ENCODE measurements at regions not wholly inside any gene's neighbourhood (a gene's known extent, or its start where the extent isn't known, plus 50 kb on each side); places are given as distances from the start of the nearest gene placed in this dataset.
"Not testable (repeated sequence)": the region's sequence is repeated elsewhere in the genome, so short reads cannot be mapped to it uniquely, and the experiment has no call there.

- ATAC-seq (ENCODE audit: poor library complexity) (no peak), DNase-seq (no peak)
- intact Hi-C loops (cut with DNase I): no loop called here
Observed at GRCh38 chr6:14396392-14396791, 278.8 kb downstream of the CD83 start.

- ATAC-seq (ENCODE audit: poor library complexity) (no peak), DNase-seq (no peak)
- intact Hi-C loops (cut with DNase I): no loop called here
Observed at GRCh38 chr6:14396826-14397517, 279.4 kb downstream of the CD83 start.

- intact Hi-C loops (cut with DNase I): no loop called here
- DNase-seq: no peak
- no peak for ATAC-seq (ENCODE audit: poor library complexity)
Observed at GRCh38 chr6:14397518-14397901, 279.9 kb downstream of the CD83 start.

DNA sequence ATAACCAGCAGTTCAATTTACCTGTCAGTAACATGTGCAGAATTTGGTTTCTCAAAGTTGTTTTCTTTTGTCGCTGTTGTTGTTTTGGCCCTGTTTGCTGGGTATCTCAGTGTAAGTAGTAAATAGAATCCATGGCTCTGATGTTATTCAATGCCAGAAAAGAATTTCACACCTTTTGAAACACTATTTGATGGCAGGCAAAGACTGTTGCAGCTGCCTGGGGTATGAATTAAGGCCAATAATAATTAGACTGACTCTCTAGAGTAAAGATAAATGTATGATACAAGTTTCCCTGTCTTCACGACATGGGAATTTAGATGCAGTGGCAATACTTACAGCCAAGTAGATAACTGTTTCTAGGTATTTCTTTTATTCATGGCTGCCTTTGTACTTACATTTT lies 281.4 kb downstream of the CD83 start:
- intact Hi-C loops (cut with DNase I): no loop called here
- DNase-seq (no peak), ATAC-seq (ENCODE audit: poor library complexity) (no peak)

DNA sequence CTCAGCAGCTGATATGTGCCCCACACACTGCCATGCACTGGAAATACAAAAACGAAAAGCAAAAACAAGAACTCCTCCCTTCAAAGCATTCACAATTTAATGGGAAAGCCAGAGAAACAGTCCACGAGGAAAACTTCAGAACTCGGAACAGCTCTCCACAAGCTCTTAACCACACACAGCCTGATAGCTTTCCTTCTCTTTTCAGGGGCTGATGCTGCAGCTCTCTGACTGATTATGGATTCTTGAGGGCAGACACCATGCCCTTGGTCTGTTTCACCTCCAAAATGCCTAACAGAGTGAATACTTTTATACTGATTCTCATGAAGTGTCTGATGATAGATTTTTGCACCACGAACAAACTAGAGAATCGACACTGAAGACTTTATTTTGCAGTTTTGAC lies 282.1 kb downstream of the CD83 start:
- ATAC-seq (ENCODE audit: poor library complexity): no peak
- intact Hi-C loops (cut with DNase I): no loop called here
- DNase-seq: no peak

- no peak for DNase-seq
- intact Hi-C loops (cut with DNase I): no loop called here
Observed at GRCh38 chr6:14401246-14401645, 283.7 kb downstream of the CD83 start.

GRCh38 chr6:14406614-14407331 lies 289.2 kb downstream of the CD83 start:
- DNase-seq: no peak
- ATAC-seq (ENCODE audit: poor library complexity): peak; percentile 82
- intact Hi-C loops (cut with DNase I): no loop called here

More at GRCh38 chr6:14401246-14401645, 283.7 kb downstream of the CD83 start:
- peak; percentile 89 for ATAC-seq (ENCODE audit: poor library complexity)

GRCh38 chr6:14408446-14408845 lies 290.9 kb downstream of the CD83 start:
- DNase-seq (no peak), ATAC-seq (ENCODE audit: poor library complexity) (no peak)
- intact Hi-C loops (cut with DNase I): no loop called here

DNA sequence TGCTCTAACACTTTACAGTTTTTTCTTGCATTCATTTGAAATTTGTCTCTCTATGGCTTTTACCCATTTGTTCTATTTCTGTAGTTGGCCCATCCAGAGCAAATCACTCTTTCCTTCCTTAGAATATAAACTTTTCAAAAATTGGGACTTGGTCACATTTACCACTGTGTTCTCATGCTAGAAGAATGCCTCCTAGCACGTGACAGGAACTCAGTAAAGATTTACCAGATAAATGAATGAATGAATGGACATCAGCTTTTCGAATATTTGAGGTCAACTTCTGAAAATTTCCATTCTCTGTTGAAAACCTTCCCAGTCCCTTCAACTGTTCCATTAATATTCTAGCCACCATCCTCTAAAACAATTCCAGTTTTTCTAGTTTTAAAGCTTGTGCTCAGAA lies 294.5 kb downstream of the CD83 start:
- ATAC-seq (ENCODE audit: poor library complexity) (no peak), DNase-seq (no peak)
- intact Hi-C loops (cut with DNase I): no loop called here

DNA sequence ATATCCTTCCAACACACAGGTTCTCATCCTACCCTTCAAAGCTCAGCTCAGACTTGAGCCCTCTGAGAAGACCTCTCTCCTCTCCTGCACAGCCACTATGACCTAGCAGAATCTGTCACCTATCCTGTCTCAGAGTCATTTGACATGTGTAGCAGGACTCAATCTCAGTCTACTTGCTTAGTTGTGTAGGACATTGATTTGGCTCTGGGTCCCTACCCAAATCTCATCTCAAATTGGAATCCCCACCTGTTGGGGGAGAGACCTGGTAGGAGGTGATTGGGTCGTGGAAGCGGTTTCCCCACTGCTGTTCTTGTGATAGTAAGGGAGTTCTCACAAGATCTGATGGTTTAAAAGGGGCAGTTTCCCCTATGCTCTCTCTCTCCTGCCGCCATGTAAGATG lies 297.9 kb downstream of the CD83 start:
- DNase-seq (no peak), ATAC-seq (ENCODE audit: poor library complexity) (no peak)
- intact Hi-C loops (cut with DNase I): no loop called here

GRCh38 chr6:14417377-14417776 lies 299.8 kb downstream of the CD83 start:
- intact Hi-C loops (cut with DNase I): no loop called here
- DNase-seq (no peak), ATAC-seq (ENCODE audit: poor library complexity) (no peak)

DNA sequence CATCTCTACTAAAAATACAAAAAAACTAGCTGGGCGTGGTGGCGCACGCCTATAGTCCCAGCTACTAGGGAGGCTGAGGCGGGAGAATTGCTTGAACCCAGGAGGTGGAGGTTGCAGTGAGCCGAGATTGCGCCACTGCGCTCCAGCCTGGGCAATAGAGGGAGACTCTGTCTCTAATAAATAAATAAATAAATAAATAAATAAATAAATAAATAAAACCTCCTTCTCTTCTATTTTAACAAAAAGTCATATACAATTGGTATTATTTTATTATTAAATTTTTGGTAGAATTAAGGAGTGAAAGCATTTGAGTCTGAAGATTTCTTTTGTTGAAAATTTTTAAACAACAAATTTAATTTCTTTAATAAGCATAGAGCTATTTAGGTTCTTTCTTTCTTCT lies 301.7 kb downstream of the CD83 start:
- intact Hi-C loops (cut with DNase I); ATAC-seq (ENCODE audit: poor library complexity); DNase-seq: not testable (repeated sequence)

GRCh38 chr6:14422061-14422460 lies 304.5 kb downstream of the CD83 start:
- ATAC-seq (ENCODE audit: poor library complexity) (no peak), DNase-seq (no peak)
- intact Hi-C loops (cut with DNase I): no loop called here

- intact Hi-C loops (cut with DNase I): no loop called here
- no peak for DNase-seq
Observed at GRCh38 chr6:14422917-14423316, 305.3 kb downstream of the CD83 start.

DNA sequence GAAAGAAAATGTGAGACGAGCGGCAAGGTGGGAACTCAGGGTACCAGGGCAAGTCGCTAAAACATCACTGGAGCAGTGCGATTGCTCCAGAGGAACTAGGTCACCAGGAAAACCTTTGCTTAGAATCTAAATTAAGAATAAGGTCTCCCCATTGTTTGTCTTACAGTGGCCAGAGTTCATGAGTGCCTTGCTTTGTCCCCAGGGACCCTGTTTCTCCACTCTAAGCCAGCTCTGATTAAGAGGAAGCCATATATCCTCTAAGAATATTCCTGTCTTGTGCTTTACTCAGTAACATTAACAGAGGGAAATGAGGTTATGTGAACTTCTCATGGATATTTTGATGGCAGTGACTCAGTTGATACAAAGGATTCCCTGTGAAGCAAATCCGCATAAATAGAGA lies 305.8 kb downstream of the CD83 start:
- DNase-seq: no peak
- ATAC-seq (ENCODE audit: poor library complexity): peak; percentile 61
- intact Hi-C loops (cut with DNase I): no loop called here

More at GRCh38 chr6:14422917-14423316, 305.3 kb downstream of the CD83 start:
- no peak for ATAC-seq (ENCODE audit: poor library complexity)

DNA sequence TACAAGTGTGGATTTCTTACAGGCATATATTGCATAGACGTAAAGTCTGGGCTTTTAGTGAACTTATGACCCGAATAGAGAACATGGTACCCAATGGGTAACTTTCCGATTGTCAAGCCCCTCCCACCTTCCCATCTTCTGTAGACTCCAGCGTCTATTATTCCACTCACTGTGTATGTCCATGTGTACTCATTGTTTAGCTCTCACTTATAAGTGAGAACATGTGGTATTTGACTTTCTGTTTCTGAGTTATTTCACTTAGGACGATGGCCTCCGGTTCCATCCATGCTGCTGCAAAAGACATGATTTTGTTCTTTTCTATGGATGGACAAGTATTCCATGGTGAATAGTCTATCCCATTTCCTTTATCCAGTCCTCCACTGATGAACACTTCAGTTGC lies 306.4 kb downstream of the CD83 start:
- intact Hi-C loops (cut with DNase I): no loop called here
- no peak for ATAC-seq (ENCODE audit: poor library complexity)
- no peak for DNase-seq

- DNase-seq (no peak), ATAC-seq (ENCODE audit: poor library complexity) (no peak)
- intact Hi-C loops (cut with DNase I): no loop called here
Observed at GRCh38 chr6:14425805-14426204, 308.2 kb downstream of the CD83 start.

GRCh38 chr6:14426281-14426680 lies 308.7 kb downstream of the CD83 start:
- ATAC-seq (ENCODE audit: poor library complexity) (no peak), DNase-seq (no peak)
- intact Hi-C loops (cut with DNase I): no loop called here

GRCh38 chr6:14428269-14428668 lies 310.7 kb downstream of the CD83 start:
- ATAC-seq (ENCODE audit: poor library complexity) (no peak), DNase-seq (no peak)
- intact Hi-C loops (cut with DNase I): no loop called here

DNA sequence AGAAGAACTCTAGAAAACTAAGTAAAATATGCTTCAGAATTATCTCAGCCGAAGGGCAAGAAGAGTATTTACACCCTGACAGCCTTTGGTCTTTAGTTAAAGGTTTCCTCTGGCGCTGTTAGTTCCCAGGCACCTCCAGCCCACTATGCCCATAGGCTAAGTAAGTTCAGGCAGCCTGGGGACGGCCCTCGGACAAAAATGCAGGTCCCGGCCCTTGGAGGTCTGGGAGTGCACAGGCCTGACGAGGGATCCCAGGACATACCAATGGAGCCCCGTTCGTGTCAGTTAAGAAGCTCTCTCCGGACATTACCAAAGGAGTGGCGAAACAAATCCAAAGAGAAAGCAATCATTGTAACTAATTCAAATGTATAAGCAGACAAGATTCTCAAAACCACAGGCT lies 311.8 kb downstream of the CD83 start:
- no peak for ATAC-seq (ENCODE audit: poor library complexity)
- intact Hi-C loops (cut with DNase I): no loop called here

GRCh38 chr6:14430218-14430617 lies 312.6 kb downstream of the CD83 start:
- DNase-seq (no peak), ATAC-seq (ENCODE audit: poor library complexity) (no peak)
- intact Hi-C loops (cut with DNase I): no loop called here

More for the DNA sequence above, 311.8 kb downstream of the CD83 start:
- DNase-seq: no peak

Data from Right ventricle myocardium superior (tissue), 1 donor.